IgD-negative memory B cell (primary cell): ENCODE measurements at regions not wholly inside any gene's neighbourhood (a gene's known extent, or its start where the extent isn't known, plus 50 kb on each side); places are given as distances from the start of the nearest gene placed in this dataset.

Experiments
- H3K27ac Mint-ChIP-seq, 3 donors: one replicate each; pipeline ENCODE4 v1.8.0; 2020 to 2022; ENCODE audit warnings: mild to moderate bottlenecking in 3 of 3, mixed read lengths in 3 of 3, moderate library complexity in 1 of 3
- H3K27me3 Mint-ChIP-seq: one replicate; pipeline ENCODE4 v1.8.0; 2021; ENCODE audit warnings: mixed read lengths
- H3K36me3 Mint-ChIP-seq: one replicate; pipeline ENCODE4 v1.8.0; 2020; ENCODE audit warnings: mild to moderate bottlenecking, mixed read lengths
- H3K4me1 Mint-ChIP-seq, 3 donors: one replicate each; pipeline ENCODE4 v1.8.0; 2020 to 2022; ENCODE audit warnings: mixed read lengths in 3 of 3, mild to moderate bottlenecking in 1 of 3
- H3K4me3 Mint-ChIP-seq, 4 donors: one replicate each; pipeline ENCODE4 v1.8.0; 2020 to 2022; ENCODE audit warnings: mild to moderate bottlenecking in 4 of 4, mixed read lengths in 4 of 4, moderate library complexity in 3 of 4
- H3K9me3 Mint-ChIP-seq, 3 donors: one replicate each; pipeline ENCODE4 v1.8.0; 2020 to 2021; ENCODE audit warnings: mixed read lengths in 3 of 3, mild to moderate bottlenecking in 1 of 3

DNA sequence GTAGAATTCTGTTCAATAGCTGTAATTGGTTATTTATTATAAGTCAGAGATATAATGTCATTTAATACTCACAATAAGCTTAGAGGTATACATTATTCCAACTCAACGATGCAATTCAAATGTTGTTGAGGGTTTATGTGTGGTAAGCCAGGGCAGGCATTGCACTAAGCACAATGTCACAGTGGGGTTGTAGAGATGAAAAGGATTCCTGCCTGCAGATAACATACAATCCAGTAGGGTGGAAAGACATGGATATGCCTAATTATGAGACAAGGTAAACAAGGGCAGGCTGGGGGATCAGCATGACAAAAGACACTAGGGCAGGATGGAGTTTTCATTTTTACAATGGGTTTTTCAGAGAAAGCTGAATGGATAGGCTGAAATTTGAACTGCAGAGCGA is 98.7 kb upstream of the PALM2AKAP2 start:
- Mint-ChIP-seq H3K36me3 (no peaks in the 10 kb centered on the region), H3K27ac (no peak overlapping the region), H3K4me1 (no peaks in the 10 kb centered on the region), H3K27me3 (peaks cover 12% of the 10 kb centered on the region), H3K4me3 (no peak overlapping the region), H3K9me3 (peaks cover 0 to 4% (median 1%) of the 10 kb centered on the region in 3 donors)

DNA sequence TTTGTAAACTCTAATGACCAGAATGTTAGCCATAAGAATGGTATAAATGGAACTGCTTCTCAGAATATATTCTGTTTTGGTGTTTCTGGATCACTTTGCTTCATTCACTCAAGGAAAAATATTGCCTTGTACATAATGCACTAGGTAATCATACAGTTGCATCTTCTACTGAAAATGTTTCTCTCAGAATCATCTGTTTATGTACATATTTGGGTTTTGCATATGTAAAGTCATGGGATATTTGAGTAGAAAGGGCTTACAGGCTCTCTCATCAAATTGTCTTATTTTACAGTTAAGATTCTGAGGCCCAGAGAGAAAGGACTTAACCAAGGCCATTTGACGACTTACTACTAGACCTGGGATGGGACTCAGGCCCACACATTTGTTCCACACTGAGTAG is 97.8 kb upstream of the PALM2AKAP2 start:
- Mint-ChIP-seq H3K4me3 (no peak overlapping the region), H3K27me3 (peaks cover 8% of the 10 kb centered on the region), H3K27ac (no peak overlapping the region), H3K4me1 (no peaks in the 10 kb centered on the region), H3K9me3 (peaks cover 0 to 5% (median 1%) of the 10 kb centered on the region in 3 donors), H3K36me3 (no peaks in the 10 kb centered on the region)

DNA sequence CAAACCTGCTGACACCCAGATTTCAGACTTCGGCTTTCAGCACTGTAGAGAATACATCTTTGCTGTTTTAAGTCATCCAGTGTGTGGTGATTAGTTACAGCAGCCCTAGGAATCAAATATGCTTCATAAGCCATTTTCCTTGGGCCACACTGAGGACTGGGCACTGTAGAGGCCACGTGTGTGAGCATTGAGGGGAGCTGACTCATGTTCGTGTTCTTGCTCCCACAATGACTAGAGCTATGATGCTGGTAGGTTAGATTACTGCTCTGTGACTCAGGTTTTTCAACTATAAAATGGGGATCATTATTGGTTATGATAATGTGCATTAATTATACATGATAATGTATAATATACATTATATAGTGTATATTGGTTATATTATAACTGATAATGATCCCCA is 96.5 kb upstream of the PALM2AKAP2 start:
- H3K27ac Mint-ChIP-seq: no peak overlapping the region
- no peaks in the 10 kb centered on the region for H3K36me3 Mint-ChIP-seq

DNA sequence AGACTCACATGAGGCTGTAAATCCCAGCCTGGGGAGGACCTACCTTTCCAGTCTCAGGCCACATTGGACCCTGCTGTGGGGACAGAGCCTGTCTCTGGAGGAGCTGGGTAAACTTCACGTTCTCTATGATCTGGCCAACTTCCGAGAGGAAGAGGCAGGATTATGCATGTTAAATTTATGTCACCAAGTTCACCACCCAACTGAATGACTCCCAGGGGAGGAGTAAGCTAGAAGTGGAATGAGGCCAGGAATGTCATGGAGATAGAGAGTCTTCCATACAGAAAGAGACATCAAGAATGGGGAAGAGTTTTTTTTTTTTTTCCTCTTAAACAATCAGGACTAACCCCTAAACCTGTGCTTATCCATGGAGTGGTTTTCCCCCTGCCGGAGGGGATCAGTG is 90.3 kb upstream of the PALM2AKAP2 start:
- Mint-ChIP-seq H3K9me3 (peaks cover 0 to 5% (median 0%) of the 10 kb centered on the region in 3 donors), H3K36me3 (no peaks in the 10 kb centered on the region), H3K4me1 (no peaks in the 10 kb centered on the region), H3K27ac (no peak overlapping the region), H3K4me3 (no peak overlapping the region), H3K27me3 (peaks cover 1% of the 10 kb centered on the region)

More for the DNA sequence above, 96.5 kb upstream of the PALM2AKAP2 start:
- Mint-ChIP-seq H3K4me3 (no peak overlapping the region), H3K4me1 (no peaks in the 10 kb centered on the region), H3K9me3 (peaks cover 0 to 5% (median 1%) of the 10 kb centered on the region in 3 donors), H3K27me3 (peaks cover 8% of the 10 kb centered on the region)

DNA sequence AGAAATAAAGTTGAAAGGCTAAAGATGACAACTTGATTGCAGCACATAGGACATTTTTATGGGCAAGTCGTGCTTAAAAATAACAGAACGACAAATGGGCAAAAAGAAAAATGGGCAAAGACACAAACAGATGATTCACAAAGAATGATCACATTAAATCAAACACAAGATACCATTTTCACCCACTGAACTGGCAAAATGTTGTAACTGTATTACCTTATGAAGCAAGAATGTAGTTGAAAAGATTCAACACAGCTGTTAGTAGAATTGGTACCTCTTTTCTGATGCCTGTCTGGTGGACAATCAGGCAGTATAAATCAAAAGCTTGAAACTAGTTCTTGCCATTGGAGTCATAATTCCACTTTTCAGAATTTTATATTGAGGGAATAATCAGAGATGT is 81.0 kb upstream of the PALM2AKAP2 start:
- no peak overlapping the region for H3K27ac Mint-ChIP-seq
- no peaks in the 10 kb centered on the region for H3K4me1 Mint-ChIP-seq
- H3K9me3 Mint-ChIP-seq: peaks cover 0 to 6% (median 3%) of the 10 kb centered on the region in 3 donors
- no peak overlapping the region for H3K4me3 Mint-ChIP-seq
- H3K36me3 Mint-ChIP-seq: no peaks in the 10 kb centered on the region
- H3K27me3 Mint-ChIP-seq: peaks cover 7% of the 10 kb centered on the region

DNA sequence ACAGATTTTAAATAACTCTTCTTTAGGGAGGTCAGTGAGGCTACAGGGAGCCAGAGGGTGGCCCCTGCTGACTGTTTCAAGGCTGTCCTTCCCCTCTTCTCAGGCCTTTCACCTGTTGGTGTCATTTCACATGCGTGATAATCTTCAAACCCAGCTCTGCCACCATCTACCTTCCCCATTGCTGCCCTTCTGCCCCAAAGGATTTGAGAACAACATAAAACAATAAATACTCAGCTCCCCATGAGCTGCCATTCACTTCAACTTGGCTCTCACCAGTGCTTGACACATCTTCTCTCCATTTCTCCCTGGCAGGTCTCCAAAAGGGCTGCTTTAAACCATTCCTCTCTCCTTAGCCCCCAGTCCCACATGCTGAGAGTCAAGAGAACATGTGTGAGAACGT is 75.5 kb upstream of the PALM2AKAP2 start:
- no peak overlapping the region for H3K4me3 Mint-ChIP-seq
- H3K27me3 Mint-ChIP-seq: peaks cover 4% of the 10 kb centered on the region
- H3K4me1 Mint-ChIP-seq: no peaks in the 10 kb centered on the region
- peaks cover 0 to 6% (median 3%) of the 10 kb centered on the region in 3 donors for H3K9me3 Mint-ChIP-seq
- no peak overlapping the region for H3K27ac Mint-ChIP-seq
- no peaks in the 10 kb centered on the region for H3K36me3 Mint-ChIP-seq

DNA sequence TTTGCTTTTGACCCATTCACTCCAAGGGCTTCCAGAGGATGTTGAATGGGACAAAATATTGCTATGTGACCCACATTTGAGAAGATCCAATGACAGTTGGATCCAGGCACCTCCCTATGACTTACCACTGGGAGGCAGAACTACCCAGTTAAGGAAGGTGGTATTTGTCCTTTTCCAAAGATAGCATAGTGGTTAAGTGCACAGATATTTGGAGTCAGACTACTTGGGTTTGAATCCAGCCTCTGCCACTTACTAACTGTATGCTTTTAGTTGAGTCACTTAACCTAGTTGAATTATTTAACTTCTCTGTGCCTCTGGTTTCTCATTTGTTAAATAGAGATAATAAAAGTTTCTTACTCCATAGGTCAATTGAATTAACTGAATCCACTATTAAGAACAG is 74.5 kb upstream of the PALM2AKAP2 start:
- Mint-ChIP-seq H3K9me3 (peaks cover 0 to 2% (median 2%) of the 10 kb centered on the region in 3 donors), H3K4me1 (no peaks in the 10 kb centered on the region), H3K4me3 (no peak overlapping the region), H3K36me3 (no peaks in the 10 kb centered on the region), H3K27me3 (peaks cover 4% of the 10 kb centered on the region), H3K27ac (no peak overlapping the region)

DNA sequence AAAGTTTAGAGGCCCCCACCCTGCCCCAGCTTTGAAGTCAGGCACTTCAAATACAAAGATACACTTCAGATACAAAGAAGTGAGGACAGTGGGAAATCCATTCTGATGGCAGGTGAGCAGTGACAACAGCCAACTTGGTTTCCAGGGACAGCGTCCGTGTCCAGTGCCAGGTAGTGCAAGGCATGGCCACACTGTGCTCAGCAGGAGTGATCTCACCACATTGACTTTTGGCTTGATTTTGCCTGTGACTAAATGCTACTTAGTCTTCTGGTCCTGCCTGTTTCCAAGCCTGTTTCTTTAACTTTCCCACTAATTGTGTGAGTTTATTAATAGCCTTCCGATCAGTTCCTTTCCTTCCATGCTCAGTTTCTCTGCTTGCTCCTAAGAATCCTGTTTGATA is 72.6 kb upstream of the PALM2AKAP2 start:
- H3K27me3 Mint-ChIP-seq: peaks cover 4% of the 10 kb centered on the region
- H3K36me3 Mint-ChIP-seq: no peaks in the 10 kb centered on the region
- H3K4me3 Mint-ChIP-seq: no peak overlapping the region
- no peaks in the 10 kb centered on the region for H3K4me1 Mint-ChIP-seq
- peaks cover 0 to 2% (median 0%) of the 10 kb centered on the region in 3 donors for H3K9me3 Mint-ChIP-seq
- H3K27ac Mint-ChIP-seq: peak overlapping the region in 1 of 3 donors; percentile 19

DNA sequence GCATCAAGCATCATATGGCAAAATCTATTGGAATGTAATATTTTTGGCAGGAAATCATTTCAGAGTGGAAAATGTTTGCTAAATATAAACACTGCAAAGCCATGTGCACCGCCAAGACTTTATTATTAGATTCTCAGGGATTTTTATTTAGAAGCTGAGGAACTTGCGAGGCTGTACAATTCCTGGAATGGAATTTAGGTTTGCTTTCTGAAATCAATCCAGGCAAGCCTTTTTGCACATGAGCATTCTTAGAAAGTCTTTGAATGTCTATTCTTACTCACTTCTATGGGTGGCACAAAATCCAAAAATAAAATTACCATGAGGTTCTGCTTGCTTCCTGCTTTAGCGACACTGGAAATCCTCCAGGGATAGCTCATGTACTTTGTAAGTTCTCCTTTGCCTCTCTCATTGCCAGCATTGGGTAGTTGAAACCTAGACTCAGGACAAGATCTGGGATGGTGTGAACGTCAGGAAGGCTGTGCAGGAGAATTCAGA is 71.5 kb upstream of the PALM2AKAP2 start:
- Mint-ChIP-seq H3K4me3 (no peak overlapping the region), H3K27ac (no peak overlapping the region), H3K36me3 (no peaks in the 10 kb centered on the region), H3K27me3 (peaks cover 6% of the 10 kb centered on the region), H3K9me3 (peaks cover 0 to 2% (median 0%) of the 10 kb centered on the region in 3 donors), H3K4me1 (no peaks in the 10 kb centered on the region)

DNA sequence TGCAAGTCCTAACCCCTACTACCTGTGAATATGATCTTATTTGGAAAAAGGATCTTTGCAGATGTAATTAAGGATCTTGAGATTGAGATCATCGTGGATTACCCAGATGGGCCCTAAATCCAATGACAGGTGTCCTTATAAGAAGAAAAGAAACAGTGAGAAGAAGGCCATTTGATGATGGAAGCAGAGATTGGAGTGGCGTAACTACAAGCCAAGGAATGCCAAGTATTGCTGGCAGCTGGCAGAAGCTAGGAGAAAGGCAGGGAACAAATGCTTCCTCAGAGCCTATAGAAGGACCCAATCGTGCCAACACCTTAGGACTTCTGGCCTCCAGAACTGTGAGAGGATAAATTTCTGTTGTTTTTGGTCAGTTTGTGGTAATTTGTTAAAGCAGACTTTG is 70.1 kb upstream of the PALM2AKAP2 start:
- Mint-ChIP-seq H3K4me1 (no peaks in the 10 kb centered on the region), H3K4me3 (no peak overlapping the region), H3K36me3 (no peaks in the 10 kb centered on the region), H3K27me3 (peaks cover 6% of the 10 kb centered on the region), H3K27ac (no peak overlapping the region), H3K9me3 (peaks cover 0 to 2% (median 0%) of the 10 kb centered on the region in 3 donors)

DNA sequence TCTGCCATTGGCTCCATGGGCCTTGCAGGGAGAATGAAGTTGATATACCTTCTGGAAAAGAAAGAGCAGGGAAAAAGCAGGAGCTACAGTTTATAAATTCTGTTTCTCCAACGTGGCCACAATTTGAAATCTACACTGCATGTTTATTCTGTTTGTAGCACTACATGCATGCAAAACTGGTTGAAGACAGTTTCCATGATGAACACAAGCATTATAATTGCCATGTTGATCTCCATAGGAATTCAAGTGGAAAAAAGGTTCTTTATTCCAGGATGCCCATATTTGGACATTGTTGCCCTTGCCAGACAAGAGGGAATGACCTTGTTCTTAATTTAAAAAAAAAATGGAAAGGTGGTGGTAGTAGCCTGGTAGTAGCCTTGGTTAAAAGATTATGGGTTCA is 69.2 kb upstream of the PALM2AKAP2 start:
- Mint-ChIP-seq H3K4me3 (no peak overlapping the region), H3K36me3 (no peaks in the 10 kb centered on the region), H3K4me1 (no peaks in the 10 kb centered on the region), H3K27me3 (peaks cover 7% of the 10 kb centered on the region), H3K9me3 (peaks cover 0 to 2% (median 0%) of the 10 kb centered on the region in 3 donors), H3K27ac (no peak overlapping the region)

DNA sequence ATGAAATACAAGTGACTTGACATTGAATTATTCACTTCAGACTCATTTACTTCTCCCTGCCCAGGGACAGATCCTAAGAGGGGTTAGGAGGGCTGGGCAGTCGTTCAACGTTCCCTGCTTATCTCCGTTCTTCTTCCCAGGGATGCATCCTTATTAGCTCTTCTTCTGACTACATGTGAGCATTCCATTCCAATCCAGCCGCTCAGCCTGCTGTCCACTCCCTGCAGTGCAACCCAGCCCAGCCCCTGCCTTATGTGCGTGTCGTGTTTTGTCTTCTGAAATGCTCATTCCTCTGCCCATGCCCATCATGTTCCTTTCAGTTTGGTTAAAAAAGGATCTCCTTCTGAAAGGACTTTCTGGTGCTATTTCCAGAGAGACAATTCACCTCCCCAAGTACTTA is 64.7 kb upstream of the PALM2AKAP2 start:
- peaks cover 5% of the 10 kb centered on the region for H3K27me3 Mint-ChIP-seq
- no peaks in the 10 kb centered on the region for H3K36me3 Mint-ChIP-seq
- H3K4me1 Mint-ChIP-seq: no peaks in the 10 kb centered on the region
- H3K9me3 Mint-ChIP-seq: no peaks in the 10 kb centered on the region
- H3K4me3 Mint-ChIP-seq: no peak overlapping the region
- H3K27ac Mint-ChIP-seq: no peak overlapping the region

DNA sequence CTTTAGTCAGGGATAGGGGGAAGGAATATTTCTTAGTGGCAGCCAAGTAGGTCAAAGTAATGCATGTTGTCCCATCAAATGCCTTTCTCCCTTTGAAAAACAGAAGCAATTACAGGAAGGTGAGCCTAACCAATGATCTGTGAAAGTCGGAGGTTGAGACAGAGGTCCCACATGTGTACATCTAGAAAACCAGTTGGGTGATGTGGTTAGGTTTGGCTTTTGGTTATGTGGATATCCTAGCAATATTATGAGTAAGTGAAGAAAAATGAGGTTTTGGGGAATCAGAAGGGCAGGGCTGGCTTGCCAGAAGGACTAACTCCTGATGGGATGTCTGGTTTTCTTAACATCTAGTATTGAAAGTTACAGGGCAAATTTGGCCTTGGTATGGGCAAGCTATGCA is 63.4 kb upstream of the PALM2AKAP2 start:
- H3K27ac Mint-ChIP-seq: no peak overlapping the region
- peaks cover 5% of the 10 kb centered on the region for H3K27me3 Mint-ChIP-seq
- no peak overlapping the region for H3K4me3 Mint-ChIP-seq

DNA sequence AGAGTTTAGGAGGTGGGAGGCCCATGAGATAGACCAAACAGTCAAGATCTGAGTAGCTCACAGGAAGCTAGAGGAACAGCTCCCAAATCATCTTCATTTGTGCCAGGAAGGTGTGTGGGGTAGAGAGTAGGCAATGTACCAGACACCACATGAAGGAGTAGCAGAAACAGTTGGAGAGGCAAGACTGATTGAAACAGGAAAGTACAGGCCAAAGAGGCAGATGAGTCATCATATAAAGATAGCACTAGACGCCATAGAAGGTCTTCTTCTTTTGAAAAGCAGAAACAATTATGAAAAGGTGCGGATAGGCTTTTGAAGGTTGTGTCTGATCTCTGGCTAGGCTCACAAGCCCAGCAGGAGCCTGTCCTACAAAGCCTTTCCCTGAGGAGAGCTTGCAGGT is 62.7 kb upstream of the PALM2AKAP2 start:
- Mint-ChIP-seq H3K27ac (no peak overlapping the region), H3K36me3 (no peaks in the 10 kb centered on the region), H3K4me3 (no peak overlapping the region), H3K27me3 (peaks cover 5% of the 10 kb centered on the region), H3K9me3 (no peaks in the 10 kb centered on the region), H3K4me1 (no peaks in the 10 kb centered on the region)

More for the DNA sequence above, 63.4 kb upstream of the PALM2AKAP2 start:
- Mint-ChIP-seq H3K4me1 (no peaks in the 10 kb centered on the region), H3K36me3 (no peaks in the 10 kb centered on the region), H3K9me3 (no peaks in the 10 kb centered on the region)

DNA sequence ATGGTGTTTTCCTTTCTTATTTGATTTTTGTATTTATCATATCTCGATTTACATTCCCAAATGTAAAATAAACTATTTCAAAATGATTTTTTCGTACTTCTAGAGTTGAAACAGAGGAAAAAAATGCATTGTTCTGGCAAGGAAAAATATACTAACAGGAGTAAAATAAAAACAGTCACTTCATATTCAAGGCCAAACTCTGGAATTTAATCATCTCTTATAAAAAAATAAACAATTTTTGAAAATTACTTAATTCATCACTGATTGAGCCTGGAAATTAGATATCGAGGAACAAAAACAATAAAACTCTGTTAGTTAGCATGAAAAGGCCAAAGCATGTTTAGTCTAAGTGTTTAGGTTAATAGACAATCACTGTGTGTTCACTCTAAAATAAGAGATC is 61.1 kb upstream of the PALM2AKAP2 start:
- no peaks in the 10 kb centered on the region for H3K4me1 Mint-ChIP-seq
- no peak overlapping the region for H3K4me3 Mint-ChIP-seq
- peaks cover 3% of the 10 kb centered on the region for H3K27me3 Mint-ChIP-seq
- H3K27ac Mint-ChIP-seq: no peak overlapping the region
- peaks cover 0 to 2% (median 0%) of the 10 kb centered on the region in 3 donors for H3K9me3 Mint-ChIP-seq
- no peaks in the 10 kb centered on the region for H3K36me3 Mint-ChIP-seq

DNA sequence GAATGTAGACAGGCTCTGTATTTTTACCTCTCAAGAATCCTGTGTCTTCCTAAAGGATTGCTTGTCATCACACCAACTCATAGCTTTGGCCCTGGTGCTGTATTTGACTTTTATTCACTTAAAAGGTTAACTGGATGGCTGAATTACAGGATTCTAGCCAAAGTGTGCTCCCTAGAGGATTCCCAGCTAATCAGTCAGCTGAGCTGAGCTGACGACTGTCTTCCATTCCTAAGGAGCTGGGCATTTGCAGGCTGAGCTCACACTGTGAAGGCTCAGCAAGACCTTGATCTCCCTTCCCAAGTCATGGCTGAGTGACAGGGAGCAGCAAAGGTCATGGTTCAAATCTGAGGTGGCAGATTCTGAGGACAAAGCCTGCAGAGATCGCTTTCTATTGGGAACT is 59.0 kb upstream of the PALM2AKAP2 start:
- no peaks in the 10 kb centered on the region for H3K36me3 Mint-ChIP-seq

More for the DNA sequence above, 59.0 kb upstream of the PALM2AKAP2 start:
- Mint-ChIP-seq H3K9me3 (peaks cover 0 to 2% (median 0%) of the 10 kb centered on the region in 3 donors), H3K4me3 (no peak overlapping the region), H3K27me3 (no peaks in the 10 kb centered on the region), H3K27ac (no peak overlapping the region), H3K4me1 (no peaks in the 10 kb centered on the region)
